ENCODE measurements at regions not wholly inside any gene's neighbourhood (a gene's known extent, or its start where the extent isn't known, plus 50 kb on each side); places are given as distances from the start of the nearest gene placed in this dataset.

DNA sequence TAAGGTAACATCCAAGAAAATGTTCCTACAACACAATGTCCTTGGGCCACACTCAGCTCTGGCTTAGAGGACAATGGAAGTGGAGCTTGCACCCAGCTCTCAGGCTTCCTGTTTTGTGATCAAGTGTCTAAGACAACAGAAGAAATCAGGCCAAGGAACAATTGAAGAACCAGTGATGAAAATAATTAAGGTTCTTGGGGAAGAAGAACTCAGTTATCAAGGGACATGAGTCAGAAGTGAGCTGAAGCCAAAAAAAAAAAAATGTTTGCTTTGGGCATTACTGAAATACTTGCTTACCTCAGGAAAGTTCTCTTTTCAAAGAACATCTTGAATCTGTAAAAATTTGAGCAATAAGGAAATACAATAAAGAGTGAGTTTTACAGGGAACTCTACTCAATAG lies 299.0 kb downstream of the FBXO15 start:
- peak; percentile 83 for DNase-seq

GRCh38 chr18:73843455-73843854 lies 304.2 kb downstream of the FBXO15 start:
- DNase-seq: no peak

- peak; percentile 49 for DNase-seq
Measured at GRCh38 chr18:73842795-73843394, 304.7 kb downstream of the FBXO15 start.

DNA sequence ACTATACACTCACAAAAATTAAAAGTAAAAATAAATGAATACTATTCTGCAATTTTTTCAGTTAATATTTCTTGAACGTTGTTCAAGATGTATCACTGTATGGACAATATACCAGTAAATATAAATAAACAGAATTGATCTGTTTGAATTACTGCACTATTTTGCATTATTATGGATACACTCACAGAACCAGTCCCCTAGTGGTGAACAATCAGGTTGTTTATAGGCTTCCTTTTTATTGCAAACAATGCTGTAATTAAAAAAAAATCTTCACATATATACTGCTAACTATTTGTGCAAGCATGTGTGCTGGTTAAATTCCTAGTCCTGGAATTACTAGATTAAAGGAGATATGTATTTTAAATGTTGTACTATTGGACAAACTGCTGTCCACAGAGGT lies 306.0 kb downstream of the FBXO15 start:
- no peak for DNase-seq

DNA sequence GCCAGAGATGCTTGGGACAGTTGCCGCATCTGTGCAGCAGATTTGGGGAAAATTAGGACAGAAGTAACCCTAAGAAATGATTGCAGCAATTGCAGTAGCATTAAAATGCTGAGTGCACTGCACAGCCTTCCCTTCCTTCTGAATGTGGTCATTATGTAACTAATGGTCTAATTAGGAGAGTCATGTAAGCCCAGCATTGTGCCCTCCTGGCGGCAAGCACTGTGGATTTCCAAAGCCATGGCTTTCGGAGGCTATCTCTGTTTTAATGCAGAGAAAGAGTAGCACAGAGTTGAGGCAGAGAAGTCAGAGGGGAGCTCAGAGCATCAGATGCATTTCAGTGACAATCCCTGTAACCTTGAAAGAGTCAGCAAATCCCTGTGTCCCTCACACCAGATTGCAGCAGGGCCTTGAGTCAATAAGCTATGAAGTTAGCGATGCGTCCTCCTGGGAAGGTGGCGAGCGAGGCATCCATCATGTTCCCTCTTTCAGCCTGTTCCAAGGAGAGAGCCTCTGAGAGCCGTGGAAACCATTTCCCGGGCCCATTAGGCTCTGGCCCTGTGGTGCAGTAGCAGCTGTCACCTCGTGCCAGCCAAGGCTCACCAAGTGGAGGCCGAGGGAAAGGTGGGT lies 307.2 kb downstream of the FBXO15 start:
- DNase-seq: no peak

DNA sequence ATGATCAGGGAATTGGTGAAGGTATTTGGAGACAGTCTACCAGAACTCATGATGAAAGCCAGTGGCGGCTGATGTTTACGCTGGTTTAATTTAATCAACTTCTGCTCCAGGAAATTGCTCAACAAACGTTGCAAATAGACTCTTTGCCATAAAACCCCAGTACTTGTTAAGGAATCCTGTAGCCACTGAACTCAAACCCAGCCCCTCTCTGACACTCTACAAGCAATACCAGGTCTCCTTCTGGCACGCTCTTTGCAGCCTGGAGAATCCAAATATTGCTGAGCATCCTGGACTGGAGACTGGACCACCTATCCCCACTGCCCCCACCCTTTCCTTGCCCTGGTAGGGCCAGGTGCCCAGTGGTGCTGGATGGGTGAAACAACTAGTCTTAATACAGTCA lies 308.2 kb downstream of the FBXO15 start:
- DNase-seq: no peak

- no peak for DNase-seq
Measured at GRCh38 chr18:73838107-73838506, 309.5 kb downstream of the FBXO15 start.

DNA sequence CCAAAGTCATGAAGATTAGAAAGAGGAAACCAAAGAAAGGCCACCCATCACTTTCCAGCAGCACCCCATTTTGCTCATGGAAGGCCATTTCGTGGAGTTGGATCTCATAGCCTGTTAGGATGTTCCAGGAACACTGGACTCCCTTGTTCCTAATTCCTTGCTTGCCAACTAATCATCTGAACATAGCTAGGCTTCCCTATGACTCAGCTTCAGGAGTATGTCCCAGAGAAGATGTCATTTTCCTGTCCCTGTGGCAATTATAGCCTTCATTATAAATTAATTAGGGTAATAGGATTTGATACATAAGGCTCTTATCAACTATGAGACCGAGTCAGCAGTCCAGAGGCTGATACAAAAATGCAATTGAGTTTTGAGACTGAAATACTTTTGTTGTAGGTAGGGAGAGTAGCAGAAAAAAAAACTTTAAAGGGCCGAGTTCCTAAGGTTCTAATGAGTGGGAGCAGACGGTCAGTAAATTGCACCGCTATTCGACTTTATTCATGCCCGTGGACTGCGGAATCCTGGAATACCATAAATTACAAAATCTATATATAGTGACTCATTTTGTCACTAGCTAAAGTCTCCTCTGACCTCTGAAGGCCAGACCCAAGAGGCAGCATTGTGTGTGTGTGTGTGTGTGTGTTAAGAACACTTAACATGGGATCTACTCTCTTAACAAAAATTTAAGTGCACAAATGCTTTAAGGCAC lies 311.8 kb downstream of the FBXO15 start:
- DNase-seq: no peak

- DNase-seq: no peak
Measured at GRCh38 chr18:73835039-73835438, 312.6 kb downstream of the FBXO15 start.

DNA sequence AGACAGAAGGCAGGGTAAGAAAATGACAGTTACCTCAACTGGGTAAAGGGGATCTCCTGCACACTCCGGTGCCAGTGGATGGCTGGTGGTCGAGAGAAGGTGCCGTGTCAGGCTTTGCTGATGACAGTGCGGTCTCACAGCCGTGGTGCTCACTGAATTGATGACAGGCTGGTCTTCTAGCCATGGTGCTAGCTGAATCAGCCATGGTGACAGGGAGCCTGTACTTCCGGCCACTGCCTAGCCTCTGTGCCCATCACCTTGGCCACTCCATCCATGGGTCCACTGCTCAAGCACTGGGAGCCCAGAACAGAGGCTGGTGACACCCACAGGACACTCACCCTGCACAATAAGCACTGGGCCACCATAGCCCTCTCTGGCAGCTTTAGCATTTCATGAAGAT lies 315.9 kb downstream of the FBXO15 start:
- DNase-seq: no peak

GRCh38 chr18:73829146-73829545 lies 318.5 kb downstream of the FBXO15 start:
- DNase-seq: no peak

DNA sequence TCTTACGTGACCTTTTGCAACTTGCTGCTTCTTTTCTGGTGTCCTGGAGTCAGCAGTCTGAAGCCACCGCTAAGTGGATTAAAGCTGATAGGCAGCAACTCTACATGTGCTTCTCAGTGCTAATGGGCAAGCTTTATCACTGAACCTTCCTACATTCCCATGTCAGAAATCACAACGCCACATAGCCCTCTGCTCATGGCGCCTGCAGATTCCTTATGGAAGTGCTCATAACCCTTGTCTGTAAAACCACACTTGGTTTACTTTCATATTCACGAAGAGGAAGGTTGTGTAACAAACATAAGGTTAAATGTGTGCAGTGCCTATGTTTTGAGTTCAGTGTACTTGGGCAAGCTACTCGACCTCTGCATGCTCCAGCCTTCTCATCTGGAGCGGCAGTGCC lies 319.8 kb downstream of the FBXO15 start:
- no peak for DNase-seq

GRCh38 chr18:73826098-73826497 lies 321.5 kb downstream of the FBXO15 start:
- DNase-seq: peak; percentile 35

DNA sequence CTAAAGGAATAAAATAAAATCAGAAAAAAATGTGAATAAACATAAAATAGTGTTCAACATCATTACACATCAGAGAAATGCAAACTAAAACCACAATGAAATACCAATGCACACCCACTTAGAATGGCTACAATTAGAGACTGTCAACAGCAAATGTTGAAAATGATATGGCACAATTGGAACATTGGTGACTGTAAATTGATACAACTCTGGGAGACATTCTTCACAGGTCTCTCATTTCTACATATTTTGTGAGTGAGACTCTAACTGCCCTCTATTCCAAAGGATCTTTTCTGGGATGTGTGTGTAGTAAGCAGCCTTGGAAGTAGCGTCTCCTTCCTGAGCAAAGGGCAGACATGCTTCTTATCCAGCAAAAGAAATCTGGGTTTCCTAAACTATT lies 323.0 kb downstream of the FBXO15 start:
- DNase-seq: peak; percentile 58

DNA sequence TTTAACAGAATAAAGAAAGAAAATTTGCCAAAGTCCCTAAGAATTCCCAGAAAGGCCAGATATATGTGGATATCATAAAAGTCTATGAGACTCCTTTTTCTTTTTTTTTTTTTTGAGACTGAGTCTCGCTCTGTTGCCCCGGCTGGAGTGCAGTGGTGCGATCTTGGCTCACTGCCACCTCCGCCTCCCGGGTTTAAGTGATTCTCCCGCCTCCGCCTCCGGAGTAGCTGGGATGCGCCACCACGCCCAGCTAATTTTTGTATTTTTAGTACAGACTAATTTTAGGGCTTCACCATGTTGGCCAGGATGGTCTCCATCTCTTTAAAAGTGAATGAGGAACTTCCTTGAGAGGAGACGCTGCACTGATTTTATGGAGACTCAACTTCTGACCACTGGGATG lies 335.2 kb downstream of the FBXO15 start:
- DNase-seq: no peak

GRCh38 chr18:73807551-73808192 lies 340.0 kb downstream of the FBXO15 start:
- DNase-seq: no peak

GRCh38 chr18:73805991-73806390 lies 341.6 kb downstream of the FBXO15 start:
- no peak for DNase-seq

DNA sequence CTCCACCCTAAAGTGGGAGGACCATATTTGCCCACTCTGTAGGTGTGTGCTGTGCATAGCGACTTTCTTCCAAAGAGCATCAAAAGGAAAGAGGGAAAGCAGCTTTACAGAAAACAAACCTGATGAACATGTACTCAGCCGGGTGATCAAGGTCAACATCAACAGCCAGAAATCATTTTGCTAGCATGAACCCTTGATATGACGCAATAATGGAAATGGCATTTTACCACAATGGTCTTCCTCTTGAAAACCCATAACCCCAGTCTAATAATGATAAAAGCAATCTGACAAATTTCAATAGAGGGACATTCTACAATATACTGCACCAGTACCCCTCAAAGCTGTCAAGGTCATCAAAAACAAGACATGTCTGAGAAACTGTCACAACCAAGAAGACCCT lies 350.2 kb downstream of the FBXO15 start:
- DNase-seq: no peak

DNA sequence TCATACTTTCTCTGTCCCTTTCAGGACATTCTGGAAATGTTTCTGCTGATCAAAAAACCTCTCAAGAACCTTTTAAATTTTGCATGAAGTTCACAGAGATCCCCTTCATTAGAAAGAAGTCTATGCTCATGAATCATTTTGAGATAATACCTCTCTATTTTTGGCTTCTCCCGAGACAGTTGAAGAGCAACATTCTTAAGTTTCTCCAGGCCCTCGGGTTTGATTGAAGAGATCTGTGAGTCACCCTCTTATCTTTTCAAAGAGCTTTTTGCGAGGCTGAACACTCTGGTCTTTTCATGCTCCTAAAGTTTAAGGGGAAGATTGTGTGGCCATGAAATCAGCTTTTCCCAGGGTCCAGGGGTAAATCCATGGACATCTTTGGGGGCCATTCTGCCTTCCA lies 354.2 kb downstream of the FBXO15 start:
- DNase-seq: peak; percentile 54

GRCh38 chr18:73791081-73791480 lies 356.6 kb downstream of the FBXO15 start:
- DNase-seq: peak; percentile 58

GRCh38 chr18:73790587-73790986 lies 357.0 kb downstream of the FBXO15 start:
- no peak for DNase-seq

DNA sequence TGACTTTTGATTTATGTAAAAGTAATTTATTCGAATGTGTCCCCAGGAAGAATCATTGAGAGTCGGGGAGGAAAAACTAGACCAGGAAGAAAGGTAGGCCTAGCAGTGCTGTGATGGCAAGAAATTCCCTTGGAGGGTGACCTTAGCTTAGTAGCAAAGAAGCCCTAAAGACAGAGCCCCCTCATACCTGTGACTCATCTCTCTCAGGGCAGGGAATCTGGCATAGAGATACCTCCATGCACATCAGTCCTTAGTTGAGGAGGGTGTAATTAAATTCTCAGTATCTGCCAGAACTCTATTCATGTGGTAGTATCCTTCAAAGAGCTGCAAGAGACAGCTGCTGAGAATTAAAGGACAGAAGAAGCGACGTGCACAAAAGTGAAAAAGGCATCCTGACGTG lies 360.3 kb downstream of the FBXO15 start:
- no peak for DNase-seq

DNA sequence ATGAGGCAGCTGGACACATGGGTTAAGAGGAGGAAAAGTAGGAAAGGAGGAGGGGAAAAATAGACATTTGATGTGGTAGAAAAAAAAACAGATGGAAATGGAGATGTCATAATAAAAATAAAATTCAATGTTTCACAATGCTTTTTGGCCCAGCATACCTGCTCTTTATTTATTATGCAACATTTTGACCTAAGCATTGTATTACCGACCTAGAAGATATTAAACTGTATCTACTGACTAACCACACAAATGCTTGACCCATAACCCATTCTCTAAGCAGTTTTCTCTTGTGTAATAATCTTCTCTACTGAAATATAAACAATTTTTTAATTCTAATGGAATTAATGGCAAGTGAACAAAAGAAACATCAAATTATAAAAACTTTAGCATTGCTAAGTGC lies 362.3 kb downstream of the FBXO15 start:
- no peak for DNase-seq

GRCh38 chr18:73784853-73785252 lies 362.8 kb downstream of the FBXO15 start:
- DNase-seq: no peak
